ENCODE measurements at regions not wholly inside any gene's neighbourhood (a gene's known extent, or its start where the extent isn't known, plus 50 kb on each side); places are given as distances from the start of the nearest gene placed in this dataset.

GRCh38 chr5:158611581-158611980, 488.1 kb downstream of the EBF1 start:
- Histone ChIP-seq H3K36me3 (ENCODE audit: insufficient read depth, low read length) (no peaks in the 10 kb centered on the region), H3K27ac (ENCODE audit: low read depth in 1 of 2, low read length in 2 of 2) (no peak overlapping the region), H3K4me1 (ENCODE audit: insufficient read depth, low read length) (no peaks in the 10 kb centered on the region), H3K27me3 (ENCODE audit: control insufficient read depth in 1 of 2, insufficient read depth in 2 of 2, low read length in 2 of 2) (no peaks in the 10 kb centered on the region), H3K4me3 (ENCODE audit: low read length) (no peak overlapping the region), H3K9me3 (ENCODE audit: control insufficient read depth in 1 of 2, insufficient read depth in 1 of 2, low read length in 2 of 2) (no peaks in the 10 kb centered on the region)
- DNase-seq (no peak), ATAC-seq (ENCODE audit: poor library complexity) (no peak)
- no peak overlapping the region for H3K4me3 Mint-ChIP-seq
- H3K36me3 Mint-ChIP-seq (ENCODE audit: low read depth): no peaks in the 10 kb centered on the region
- H3K9me3 Mint-ChIP-seq: no peaks in the 10 kb centered on the region
- no peak for TF ChIP-seq CTCF (IDR thresholded peaks at IDR 0.05)
- ChIA-PET POLR2A (no interaction called here), CTCF (no interaction called here)
- no peaks in the 10 kb centered on the region for H3K27me3 Mint-ChIP-seq
- H3K27ac Mint-ChIP-seq: no peak overlapping the region
- no peaks in the 10 kb centered on the region for H3K4me1 Mint-ChIP-seq (ENCODE audit: low read depth)
- intact Hi-C loops (cut with DNase I, micrococcal nuclease): no loop called here

GRCh38 chr5:158610051-158610415, 489.7 kb downstream of the EBF1 start:
- Mint-ChIP-seq H3K27me3 (no peaks in the 10 kb centered on the region), H3K4me3 (no peak overlapping the region), H3K4me1 (ENCODE audit: low read depth) (no peaks in the 10 kb centered on the region), H3K36me3 (ENCODE audit: low read depth) (no peaks in the 10 kb centered on the region), H3K27ac (no peak overlapping the region), H3K9me3 (no peaks in the 10 kb centered on the region)
- no peak for DNase-seq
- H3K4me1 ChIP-seq (ENCODE audit: insufficient read depth, low read length): no peaks in the 10 kb centered on the region
- H3K27ac ChIP-seq (ENCODE audit: low read depth in 1 of 2, low read length in 2 of 2): no peak overlapping the region
- no peak for ATAC-seq (ENCODE audit: poor library complexity)
- no peak overlapping the region for H3K4me3 ChIP-seq (ENCODE audit: low read length)
- CTCF ChIA-PET: no interaction called here
- H3K9me3 ChIP-seq (ENCODE audit: control insufficient read depth in 1 of 2, insufficient read depth in 1 of 2, low read length in 2 of 2): no peaks in the 10 kb centered on the region
- POLR2A ChIA-PET: no interaction called here
- no peaks in the 10 kb centered on the region for H3K36me3 ChIP-seq (ENCODE audit: insufficient read depth, low read length)
- H3K27me3 ChIP-seq (ENCODE audit: control insufficient read depth in 1 of 2, insufficient read depth in 2 of 2, low read length in 2 of 2): no peaks in the 10 kb centered on the region
- intact Hi-C loops (cut with DNase I, micrococcal nuclease): no loop called here
- no peak for TF ChIP-seq CTCF (IDR thresholded peaks at IDR 0.05)

GRCh38 chr5:158609333-158610050, 490.2 kb downstream of the EBF1 start:
- TF ChIP-seq CTCF (IDR thresholded peaks at IDR 0.05): no peak

More at GRCh38 chr5:158609333-158610050, 490.2 kb downstream of the EBF1 start:
- no peaks in the 10 kb centered on the region for H3K4me1 Mint-ChIP-seq (ENCODE audit: low read depth)
- no peak overlapping the region for H3K27ac Mint-ChIP-seq
- Histone ChIP-seq H3K27ac (ENCODE audit: low read depth in 1 of 2, low read length in 2 of 2) (no peak overlapping the region), H3K9me3 (ENCODE audit: control insufficient read depth in 1 of 2, insufficient read depth in 1 of 2, low read length in 2 of 2) (no peaks in the 10 kb centered on the region), H3K27me3 (ENCODE audit: control insufficient read depth in 1 of 2, insufficient read depth in 2 of 2, low read length in 2 of 2) (no peaks in the 10 kb centered on the region), H3K4me3 (ENCODE audit: low read length) (no peak overlapping the region), H3K4me1 (ENCODE audit: insufficient read depth, low read length) (no peaks in the 10 kb centered on the region), H3K36me3 (ENCODE audit: insufficient read depth, low read length) (no peaks in the 10 kb centered on the region)
- ATAC-seq (ENCODE audit: poor library complexity) (no peak), DNase-seq (no peak)
- intact Hi-C loops (cut with DNase I, micrococcal nuclease): no loop called here
- no peak overlapping the region for H3K4me3 Mint-ChIP-seq
- no peaks in the 10 kb centered on the region for H3K27me3 Mint-ChIP-seq
- no peaks in the 10 kb centered on the region for H3K9me3 Mint-ChIP-seq
- ChIA-PET CTCF (no interaction called here), POLR2A (no interaction called here)
- H3K36me3 Mint-ChIP-seq (ENCODE audit: low read depth): no peaks in the 10 kb centered on the region

Data from CD4-positive, alpha-beta T cell (primary cell).